NCI-H69 (cell line): ENCODE measurements at regions not wholly inside any gene's neighbourhood (a gene's known extent, or its start where the extent isn't known, plus 50 kb on each side); places are given as distances from the start of the nearest gene placed in this dataset.
A peak's percentile ranks its signal among the peaks of the same experiment; 100 is the strongest.

Experiments
- DNase-seq: peaks from one replicate; lab custom pipeline; 2025; lab: John Stamatoyannopoulos, UW

- DNase-seq = peak; percentile 96
Measured at GRCh38 chr9:17846948-17847655, 268.2 kb downstream of the SH3GL2 start.

DNA sequence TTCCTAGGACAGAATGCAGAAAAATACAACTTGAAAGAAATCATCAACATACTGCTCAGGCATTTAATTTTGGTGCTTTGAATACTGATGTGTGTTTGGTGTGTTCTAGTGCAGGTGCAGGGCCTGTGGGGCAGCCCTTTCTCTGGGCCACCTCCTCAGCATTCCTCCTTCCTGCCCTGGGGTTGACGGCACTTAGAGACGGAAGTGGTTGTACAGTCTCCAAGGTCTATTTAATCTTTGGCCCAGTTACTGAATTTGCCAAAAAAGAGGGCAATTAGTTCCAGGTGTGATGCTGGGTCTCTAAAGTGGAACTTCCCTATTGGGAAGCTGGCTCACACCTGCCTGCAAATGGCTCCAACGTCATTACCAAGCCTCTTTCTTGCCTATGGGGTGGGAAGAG is 269.0 kb downstream of the SH3GL2 start:
- DNase-seq = peak; percentile 93

GRCh38 chr9:17852108-17852507 is 273.2 kb downstream of the SH3GL2 start:
- DNase-seq = peak; percentile 61

DNA sequence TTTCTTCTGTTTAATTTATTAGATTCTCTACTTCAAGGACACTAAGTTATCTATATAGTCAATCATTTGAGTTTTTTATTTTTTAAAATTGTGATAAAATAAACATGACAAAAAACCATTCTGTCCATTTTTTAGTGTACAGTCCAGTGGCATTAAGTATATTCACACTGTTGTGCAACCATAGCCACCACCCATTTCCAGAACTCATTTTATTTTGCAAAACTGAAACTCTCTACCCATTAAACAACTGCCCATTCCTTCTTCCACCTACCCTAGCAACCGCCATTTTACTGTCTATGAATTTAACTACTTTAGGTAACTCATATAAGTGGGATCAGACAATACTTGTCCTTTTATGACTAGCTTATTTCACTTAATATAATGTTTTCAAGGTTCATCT is 275.6 kb downstream of the SH3GL2 start:
- DNase-seq = no peak

DNA sequence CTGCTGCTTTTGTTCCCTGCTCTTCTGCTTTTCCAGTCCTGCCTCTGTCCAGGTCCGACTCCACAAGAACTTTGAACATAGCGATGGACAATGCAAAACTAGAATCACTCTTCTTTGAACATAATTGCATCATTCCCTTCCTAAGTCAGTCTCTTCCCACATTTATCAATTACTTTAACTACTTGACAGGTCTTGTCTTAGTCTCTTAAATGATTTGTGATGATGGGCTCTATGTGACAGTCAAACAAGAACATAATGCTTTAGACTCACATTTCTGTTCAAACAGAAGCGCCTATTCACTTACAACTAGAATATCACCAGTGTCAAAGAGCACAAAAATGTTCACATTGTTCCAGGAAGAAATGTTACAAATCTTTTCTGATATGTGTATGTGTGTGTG is 278.1 kb downstream of the SH3GL2 start:
- DNase-seq = no peak

- no peak for DNase-seq
Measured at GRCh38 chr9:17859228-17859627, 280.4 kb downstream of the SH3GL2 start.

DNA sequence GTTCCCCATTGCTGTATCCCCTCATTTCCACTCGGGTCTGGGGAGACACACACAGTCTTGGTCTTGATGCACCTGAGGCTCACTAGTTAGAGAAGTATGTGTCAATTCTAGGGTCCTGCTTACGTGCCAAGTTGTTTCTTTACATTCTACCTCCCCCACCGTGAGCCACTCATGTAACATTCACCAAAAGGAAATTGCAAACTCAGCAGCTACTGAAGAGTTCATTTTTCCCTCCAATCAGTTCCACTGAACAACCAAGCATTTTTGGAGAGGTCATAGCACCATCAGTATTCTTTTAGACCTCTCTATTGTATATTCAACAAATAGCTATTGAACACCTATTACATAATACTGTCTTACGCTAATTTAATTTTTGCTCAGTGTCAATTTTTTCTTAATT is 281.1 kb downstream of the SH3GL2 start:
- no peak for DNase-seq

GRCh38 chr9:17862101-17862500 is 283.2 kb downstream of the SH3GL2 start:
- DNase-seq = no peak

DNA sequence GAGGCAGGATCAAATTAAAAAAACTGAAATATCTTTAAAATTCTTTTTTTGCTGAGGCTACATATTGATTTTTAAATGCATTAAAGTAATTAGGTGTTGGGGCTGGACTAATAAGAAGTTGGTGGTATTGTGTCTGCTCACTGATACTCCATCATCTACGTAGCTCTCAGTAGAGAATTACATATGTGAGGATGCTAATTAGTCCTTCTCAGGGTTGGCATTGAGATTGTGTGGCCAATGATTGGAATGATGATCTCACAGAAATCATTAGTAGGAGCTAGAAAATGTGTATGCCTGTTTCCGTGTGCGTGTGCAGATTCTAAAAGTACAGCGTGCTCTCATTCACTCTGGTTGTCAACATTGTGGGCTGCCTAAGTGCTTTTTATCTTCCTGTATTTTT is 283.8 kb downstream of the SH3GL2 start:
- no peak for DNase-seq

DNA sequence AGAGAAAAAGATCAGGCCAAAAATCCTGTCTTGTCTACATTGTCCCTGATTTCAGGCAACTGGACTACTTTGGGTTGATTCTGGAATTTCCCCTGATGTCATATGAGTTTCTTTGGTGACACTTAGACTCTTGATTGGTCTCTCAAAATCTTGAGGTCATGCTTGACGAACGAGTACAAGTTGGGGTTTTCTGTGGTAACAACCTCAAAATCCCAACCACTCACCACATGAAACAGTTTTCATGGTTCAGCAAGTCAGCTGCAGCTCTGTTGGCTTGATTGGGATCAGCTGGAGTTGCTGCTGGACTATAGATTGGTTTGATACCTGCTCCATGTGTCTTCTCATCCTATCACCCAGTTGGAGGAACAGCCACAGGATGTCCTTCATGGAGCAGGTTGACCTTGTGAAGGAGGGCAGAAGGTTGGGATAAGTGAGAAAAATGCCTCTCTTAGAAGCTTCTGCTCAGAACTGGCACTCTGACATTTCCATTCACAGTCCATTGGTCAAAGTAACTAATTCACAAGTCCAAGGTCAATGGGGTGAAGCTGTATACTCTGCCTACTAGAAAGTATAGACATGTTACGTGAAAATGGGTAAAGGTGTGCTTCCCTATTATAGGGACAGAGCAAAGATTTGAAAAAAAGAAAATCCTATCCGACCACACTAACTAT is 284.5 kb downstream of the SH3GL2 start:
- no peak for DNase-seq

- no peak for DNase-seq
Measured at GRCh38 chr9:17863924-17864323, 285.1 kb downstream of the SH3GL2 start.

GRCh38 chr9:17864951-17865350 is 286.1 kb downstream of the SH3GL2 start:
- no peak for DNase-seq

DNA sequence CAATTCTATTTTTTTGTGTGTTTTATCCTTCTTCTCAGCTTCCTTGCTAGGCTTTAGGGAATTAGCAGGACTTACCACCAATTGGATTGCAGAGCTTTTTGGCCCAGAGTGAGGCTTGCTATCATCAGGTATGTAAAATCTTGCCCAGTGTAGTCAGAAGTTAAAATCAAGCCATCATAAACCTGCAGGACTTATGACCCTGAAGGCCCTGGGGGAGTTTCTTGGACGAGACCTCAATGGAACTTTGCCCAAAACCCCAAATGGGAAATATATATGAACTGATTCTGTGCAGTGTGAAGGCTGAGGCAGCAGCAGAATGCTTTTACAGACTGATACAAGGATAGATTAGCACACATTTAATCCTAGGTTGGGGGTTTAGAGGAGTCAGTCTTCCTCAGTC is 287.0 kb downstream of the SH3GL2 start:
- no peak for DNase-seq

DNA sequence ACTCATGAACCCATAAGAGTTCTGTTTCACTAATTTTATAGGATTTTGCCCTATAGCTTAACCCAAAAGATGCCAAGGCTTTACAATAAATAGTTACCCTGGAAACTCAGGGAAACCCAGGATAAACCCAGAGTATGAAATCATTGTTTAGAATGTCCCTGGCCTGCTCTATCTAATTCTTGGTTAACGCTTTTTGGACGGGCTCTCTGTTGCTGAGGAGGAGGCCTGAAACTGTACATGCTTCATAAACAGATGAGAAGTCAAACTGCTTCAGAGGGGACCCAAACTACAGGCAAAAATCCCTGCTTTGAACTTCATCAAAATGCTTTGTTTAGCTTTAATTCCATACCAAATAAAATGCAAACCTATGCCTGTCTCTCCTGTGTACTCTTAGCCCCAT is 291.9 kb downstream of the SH3GL2 start:
- no peak for DNase-seq

DNA sequence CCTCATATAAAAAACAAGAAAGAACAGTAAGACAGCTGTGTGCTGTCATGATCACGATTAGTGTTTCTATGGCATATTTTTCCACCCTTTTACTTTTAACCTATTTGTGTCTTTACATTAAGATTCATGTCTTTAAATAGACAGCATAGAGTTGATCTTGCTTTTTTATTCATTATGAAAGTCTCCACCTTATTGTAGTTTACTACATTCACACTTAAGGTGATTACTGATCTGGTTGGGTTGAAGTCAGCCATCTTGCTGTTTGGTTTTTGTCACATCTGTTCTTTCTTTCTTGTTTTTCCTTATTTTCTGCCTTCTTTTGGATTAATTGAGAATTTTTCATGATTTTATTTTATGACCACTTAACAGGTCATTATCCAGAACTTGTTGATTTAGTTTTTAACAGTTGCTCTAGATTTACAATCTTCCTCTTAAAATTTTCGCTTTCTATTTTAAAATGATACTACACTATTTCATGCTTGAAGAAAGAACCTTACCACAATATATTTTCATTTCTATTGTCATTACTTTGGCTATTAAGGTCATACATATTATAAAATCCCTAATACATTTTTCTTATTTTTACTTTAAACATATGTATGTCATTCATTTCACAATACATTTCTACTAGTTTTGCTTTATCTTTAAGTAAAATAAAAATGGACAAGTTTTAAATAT is 292.5 kb downstream of the SH3GL2 start:
- DNase-seq = no peak

- no peak for DNase-seq
Measured at GRCh38 chr9:17875886-17876285, 297.0 kb downstream of the SH3GL2 start.

DNA sequence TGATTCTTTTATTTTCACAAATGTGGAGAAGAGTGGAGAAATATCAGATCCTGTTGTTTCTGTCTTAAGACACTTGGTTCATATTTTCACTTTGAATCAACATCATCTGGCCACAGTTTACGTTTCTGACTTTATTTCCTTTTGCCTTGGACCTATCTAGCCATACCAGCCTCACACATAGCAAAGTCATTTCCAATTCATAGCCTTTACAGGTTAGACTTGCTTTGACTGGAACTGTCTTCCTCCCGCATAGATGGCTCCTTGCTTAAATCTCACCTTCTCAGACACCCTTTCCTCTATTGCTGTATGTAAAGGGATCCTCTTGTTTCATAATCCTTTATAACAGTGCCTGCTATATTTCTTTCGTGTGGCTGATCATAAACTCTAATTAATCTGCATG is 297.8 kb downstream of the SH3GL2 start:
- DNase-seq = no peak

- no peak for DNase-seq
Measured at GRCh38 chr9:17878810-17879370, 300.0 kb downstream of the SH3GL2 start.

GRCh38 chr9:17881371-17881770 is 302.5 kb downstream of the SH3GL2 start:
- no peak for DNase-seq

GRCh38 chr9:17882688-17883594 is 304.1 kb downstream of the SH3GL2 start:
- no peak for DNase-seq

DNA sequence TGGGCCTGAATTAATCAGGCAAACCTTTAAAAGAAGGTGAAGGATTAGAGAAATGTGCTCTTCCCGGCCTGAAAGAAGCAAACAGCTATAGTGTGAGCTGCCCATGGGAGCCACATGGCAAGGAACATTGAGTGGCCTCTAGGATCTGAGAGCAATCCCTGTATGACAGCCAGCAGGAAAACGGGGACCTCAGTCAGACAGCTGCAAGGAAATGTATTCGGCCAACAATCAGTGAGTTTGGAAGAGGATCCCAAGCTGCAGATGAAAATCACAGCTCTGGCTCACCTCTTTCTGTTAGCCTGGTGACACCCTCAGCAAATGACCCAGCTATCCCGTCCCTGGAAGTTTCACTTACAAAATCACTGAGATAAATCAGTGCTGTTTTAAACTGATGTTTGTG is 309.2 kb downstream of the SH3GL2 start:
- DNase-seq = no peak

DNA sequence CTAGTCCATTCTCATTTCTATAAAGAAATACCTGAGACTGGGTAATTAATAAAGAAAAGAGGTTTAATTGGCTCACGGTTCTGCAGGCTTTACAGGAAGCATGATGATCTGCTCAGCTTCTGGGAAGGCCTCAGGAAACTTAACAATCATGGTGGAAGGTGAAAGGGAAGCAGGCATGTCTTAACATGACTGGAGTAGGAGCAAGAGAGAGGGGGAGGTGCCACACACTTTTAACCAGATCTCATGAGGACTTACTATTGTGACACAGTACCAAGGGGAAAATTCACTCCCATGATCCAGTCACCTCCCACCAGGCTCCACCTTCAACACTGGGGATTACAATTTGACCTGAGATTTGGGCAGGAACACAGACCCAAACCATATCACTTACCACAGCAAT is 310.1 kb downstream of the SH3GL2 start:
- peak; percentile 33 for DNase-seq
